ENCODE measurements at regions not wholly inside any gene's neighbourhood (a gene's known extent, or its start where the extent isn't known, plus 50 kb on each side); places are given as distances from the start of the nearest gene placed in this dataset.
"Not testable (repeated sequence)": the region's sequence is repeated elsewhere in the genome, so short reads cannot be mapped to it uniquely, and the experiment has no call there.

DNA sequence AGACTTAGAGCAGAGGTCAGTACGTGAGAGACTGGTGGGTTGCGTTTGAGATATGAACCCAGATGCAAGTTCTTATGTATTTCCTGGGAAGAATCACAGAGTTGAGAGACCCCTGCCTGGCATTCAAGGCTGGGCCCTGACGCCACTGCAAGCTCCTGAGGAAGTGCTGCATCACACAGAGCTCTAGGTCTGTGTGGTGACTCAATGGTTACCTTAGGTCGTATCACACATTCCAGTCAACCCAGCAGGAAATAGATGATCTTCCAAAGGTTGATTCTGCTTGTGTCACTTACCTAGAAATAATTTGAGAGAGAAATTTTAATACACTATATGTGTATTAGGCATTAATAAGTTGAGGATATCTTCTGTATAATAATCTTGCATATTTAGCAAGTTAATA lies 1431.9 kb downstream of the RPIA start:
- DNase-seq (ENCODE audit: low spot score); intact Hi-C loops (cut with DNase I): not testable (repeated sequence)

GRCh38 chr2:90139046-90139445 lies 1447.6 kb downstream of the RPIA start:
- DNase-seq (ENCODE audit: low spot score); intact Hi-C loops (cut with DNase I): not testable (repeated sequence)

GRCh38 chr2:90141558-90141957 lies 1450.1 kb downstream of the RPIA start:
- intact Hi-C loops (cut with DNase I); DNase-seq (ENCODE audit: low spot score): not testable (repeated sequence)

GRCh38 chr2:90151805-90152204 lies 1460.3 kb downstream of the RPIA start:
- DNase-seq (ENCODE audit: low spot score); intact Hi-C loops (cut with DNase I): not testable (repeated sequence)

GRCh38 chr2:90170978-90171377 lies 1479.5 kb downstream of the RPIA start:
- intact Hi-C loops (cut with DNase I); DNase-seq (ENCODE audit: low spot score): not testable (repeated sequence)

DNA sequence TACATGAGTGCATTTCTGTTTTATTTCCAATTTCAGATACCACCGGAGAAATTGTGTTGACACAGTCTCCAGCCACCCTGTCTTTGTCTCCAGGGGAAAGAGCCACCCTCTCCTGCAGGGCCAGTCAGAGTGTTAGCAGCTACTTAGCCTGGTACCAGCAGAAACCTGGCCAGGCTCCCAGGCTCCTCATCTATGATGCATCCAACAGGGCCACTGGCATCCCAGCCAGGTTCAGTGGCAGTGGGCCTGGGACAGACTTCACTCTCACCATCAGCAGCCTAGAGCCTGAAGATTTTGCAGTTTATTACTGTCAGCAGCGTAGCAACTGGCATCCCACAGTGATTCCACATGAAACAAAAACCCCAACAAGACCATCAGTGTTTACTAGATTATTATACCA lies 1481.6 kb downstream of the RPIA start:
- DNase-seq (ENCODE audit: low spot score): not testable (repeated sequence)

DNA sequence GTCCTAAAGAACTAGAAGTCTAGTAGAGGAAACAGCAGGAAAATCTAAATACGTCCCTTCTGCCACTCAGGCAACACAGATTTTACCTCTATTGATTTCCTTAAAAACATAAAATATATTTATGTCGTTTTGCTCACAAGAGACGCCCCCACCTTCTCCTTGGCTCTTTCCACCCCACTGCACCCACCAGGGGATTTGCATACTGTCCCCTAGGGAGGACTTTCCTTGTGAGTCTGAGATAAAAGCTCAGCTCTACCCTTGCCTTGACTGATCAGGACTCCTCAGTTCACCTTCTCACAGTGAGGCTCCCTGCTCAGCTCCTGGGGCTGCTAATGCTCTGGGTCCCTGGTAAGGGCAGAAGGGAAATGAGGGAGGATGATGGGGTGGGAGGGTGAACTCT lies 1488.1 kb downstream of the RPIA start:
- intact Hi-C loops (cut with DNase I); DNase-seq (ENCODE audit: low spot score): not testable (repeated sequence)

More for the DNA sequence above, 1481.6 kb downstream of the RPIA start:
- intact Hi-C loops (cut with DNase I): not testable (repeated sequence)

GRCh38 chr2:90207454-90208058 lies 1516.1 kb downstream of the RPIA start:
- no peak for DNase-seq (ENCODE audit: low spot score)
- intact Hi-C loops (cut with DNase I): no loop called here

DNA sequence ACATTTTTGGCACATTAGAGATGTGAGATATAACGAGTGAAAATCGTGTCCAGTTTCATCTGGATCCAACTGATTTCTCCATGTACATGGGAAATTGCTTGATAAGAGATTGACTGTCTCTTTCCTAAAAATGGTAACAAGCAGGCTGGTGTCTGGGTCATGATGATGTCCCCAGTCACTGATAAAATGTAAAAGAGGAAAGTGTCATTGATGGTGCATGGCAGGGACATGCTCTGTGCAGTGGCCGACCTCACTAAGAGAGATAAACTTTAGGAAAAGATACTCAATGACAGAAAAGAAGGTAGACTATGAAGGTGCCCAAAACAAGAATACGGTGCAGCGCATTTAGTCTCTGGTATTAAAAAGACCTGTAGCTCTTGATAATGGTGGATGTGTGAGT lies 1517.5 kb downstream of the RPIA start:
- DNase-seq (ENCODE audit: low spot score): no peak
- intact Hi-C loops (cut with DNase I): no loop called here

GRCh38 chr2:90209806-90210205 lies 1518.3 kb downstream of the RPIA start:
- no peak for DNase-seq (ENCODE audit: low spot score)
- intact Hi-C loops (cut with DNase I): no loop called here

DNA sequence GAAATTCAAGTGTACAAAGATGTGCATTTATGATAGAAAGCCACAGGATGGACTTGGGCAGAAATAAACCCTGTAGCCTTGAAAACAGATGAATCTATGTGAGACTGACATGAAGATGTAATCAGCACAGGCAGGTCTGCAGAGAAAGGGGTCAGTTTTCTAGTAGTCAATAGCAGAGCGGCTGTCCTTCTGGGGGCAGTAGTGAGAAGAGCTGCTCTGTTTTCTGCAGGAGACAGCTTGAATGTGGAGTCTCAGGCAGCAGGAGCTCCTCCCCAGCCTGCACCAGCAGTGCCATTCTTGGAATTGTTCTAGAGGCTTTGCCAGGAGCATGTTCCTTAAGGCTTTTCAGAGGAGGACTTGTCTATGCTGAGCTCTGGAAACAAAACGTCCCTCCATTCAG lies 1524.4 kb downstream of the RPIA start:
- DNase-seq (ENCODE audit: low spot score); intact Hi-C loops (cut with DNase I): not testable (repeated sequence)

DNA sequence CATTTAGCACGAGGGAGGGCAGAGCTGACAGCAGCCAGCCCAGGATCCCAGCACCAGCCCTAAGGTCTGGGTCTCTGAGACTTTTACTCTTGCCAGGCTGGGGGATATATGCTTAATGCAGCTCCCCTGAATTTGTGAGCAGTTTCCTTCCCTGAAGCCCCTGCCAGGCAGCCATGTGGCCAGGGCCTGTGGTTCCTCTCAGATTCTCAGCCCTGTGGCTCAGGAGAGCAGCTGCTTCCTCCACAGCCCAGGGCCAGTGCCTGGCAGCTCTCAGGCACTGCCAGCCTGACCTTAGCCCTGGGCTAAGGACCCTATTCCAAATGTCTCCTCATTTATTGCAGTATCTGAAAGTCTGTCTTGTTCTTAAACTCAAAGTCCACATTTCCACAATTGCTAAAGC lies 1525.3 kb downstream of the RPIA start:
- intact Hi-C loops (cut with DNase I): not testable (repeated sequence)

DNA sequence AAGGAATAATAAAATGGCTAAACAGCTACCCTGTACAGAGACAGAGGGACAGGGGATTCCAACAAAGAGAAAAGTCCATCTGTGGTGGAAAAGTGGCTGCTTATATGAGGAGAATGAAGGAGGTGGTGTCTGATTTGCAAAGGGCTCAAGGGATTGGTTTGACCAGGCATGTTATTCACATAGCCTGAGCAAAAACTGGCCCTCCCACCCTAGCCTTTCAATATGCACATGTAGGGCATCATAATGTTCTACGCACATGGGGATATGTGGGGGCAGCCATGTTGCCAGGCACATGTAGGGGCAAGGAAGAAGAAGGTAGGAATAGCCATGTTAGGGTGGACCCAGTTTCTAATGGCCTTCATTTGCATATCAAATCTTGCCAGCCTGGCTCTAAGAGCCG lies 1527.1 kb downstream of the RPIA start:
- DNase-seq (ENCODE audit: low spot score); intact Hi-C loops (cut with DNase I): not testable (repeated sequence)

More for the DNA sequence above, 1525.3 kb downstream of the RPIA start:
- not testable (repeated sequence) for DNase-seq (ENCODE audit: low spot score)

DNA sequence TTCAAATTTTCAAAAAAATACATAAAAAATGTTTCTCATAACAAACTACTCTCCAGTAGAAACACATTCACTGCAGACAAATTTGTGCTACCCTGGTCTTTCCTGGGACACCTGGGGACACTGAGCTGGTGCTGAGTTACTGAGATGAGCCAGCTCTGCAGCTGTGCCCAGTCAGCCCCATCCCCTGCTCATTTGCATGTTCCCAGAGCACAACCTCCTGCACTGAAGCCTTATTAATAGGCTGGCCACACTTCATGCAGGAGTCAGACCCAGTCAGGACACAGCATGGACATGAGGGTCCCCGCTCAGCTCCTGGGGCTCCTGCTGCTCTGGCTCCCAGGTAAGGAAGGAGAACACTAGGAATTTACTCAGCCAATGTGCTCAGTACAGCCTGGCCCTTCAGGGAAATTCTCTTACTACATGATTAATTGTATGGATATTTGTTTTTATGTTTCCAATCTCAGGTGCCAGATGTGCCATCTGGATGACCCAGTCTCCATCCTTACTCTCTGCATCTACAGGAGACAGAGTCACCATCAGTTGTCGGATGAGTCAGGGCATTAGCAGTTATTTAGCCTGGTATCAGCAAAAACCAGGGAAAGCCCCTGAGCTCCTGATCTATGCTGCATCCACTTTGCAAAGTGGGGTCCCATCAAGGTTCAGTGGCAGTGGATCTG lies 1529.3 kb downstream of the RPIA start:
- intact Hi-C loops (cut with DNase I); DNase-seq (ENCODE audit: low spot score): not testable (repeated sequence)

GRCh38 chr2:90221300-90221651 lies 1529.8 kb downstream of the RPIA start:
- no peak for DNase-seq (ENCODE audit: low spot score)
- intact Hi-C loops (cut with DNase I): no loop called here

- intact Hi-C loops (cut with DNase I); DNase-seq (ENCODE audit: low spot score): not testable (repeated sequence)
Observed at GRCh38 chr2:90224767-90225166, 1533.3 kb downstream of the RPIA start.

- not testable (repeated sequence) for DNase-seq (ENCODE audit: low spot score)
Observed at GRCh38 chr2:90226465-90227072, 1535.1 kb downstream of the RPIA start.

DNA sequence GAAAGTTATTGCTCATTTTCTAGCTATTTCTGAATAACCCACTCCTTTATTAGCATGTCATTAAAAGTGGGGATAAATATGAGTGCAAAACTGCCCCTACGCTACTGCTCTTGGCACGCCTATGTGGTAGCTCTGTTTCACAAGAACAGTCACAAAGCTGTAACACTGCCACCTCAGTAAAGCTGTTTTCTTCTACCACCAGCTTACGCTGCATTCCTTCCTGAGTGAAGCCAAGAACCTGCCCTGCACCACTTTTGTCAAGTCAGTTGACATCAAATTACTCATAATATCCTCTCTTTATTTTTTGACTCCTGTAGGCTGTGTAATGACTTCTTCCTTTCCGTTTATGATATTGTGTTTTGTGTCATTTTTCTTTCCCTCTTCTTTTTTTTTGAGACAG lies 1539.7 kb downstream of the RPIA start:
- DNase-seq (ENCODE audit: low spot score); intact Hi-C loops (cut with DNase I): not testable (repeated sequence)

More at GRCh38 chr2:90226465-90227072, 1535.1 kb downstream of the RPIA start:
- intact Hi-C loops (cut with DNase I): not testable (repeated sequence)

DNA sequence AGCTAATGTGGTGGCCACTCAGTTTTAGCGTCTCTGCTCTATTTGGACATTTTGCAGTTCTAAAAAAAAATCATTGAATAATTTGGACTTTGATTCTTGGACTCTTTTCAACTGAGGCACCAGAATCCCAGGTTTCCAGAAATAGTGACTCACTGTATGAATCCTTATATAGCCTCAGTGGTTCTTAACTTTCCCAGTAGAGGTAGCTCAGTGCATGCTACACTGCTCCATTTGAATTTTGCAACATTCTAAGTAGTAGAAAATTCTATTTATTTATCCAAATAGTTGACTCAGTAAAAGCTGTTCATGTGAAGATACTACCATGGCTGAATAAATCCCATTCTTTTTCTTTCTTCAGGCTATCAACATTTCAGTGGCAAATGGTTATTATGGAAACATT lies 1544.0 kb downstream of the RPIA start:
- intact Hi-C loops (cut with DNase I); DNase-seq (ENCODE audit: low spot score): not testable (repeated sequence)

DNA sequence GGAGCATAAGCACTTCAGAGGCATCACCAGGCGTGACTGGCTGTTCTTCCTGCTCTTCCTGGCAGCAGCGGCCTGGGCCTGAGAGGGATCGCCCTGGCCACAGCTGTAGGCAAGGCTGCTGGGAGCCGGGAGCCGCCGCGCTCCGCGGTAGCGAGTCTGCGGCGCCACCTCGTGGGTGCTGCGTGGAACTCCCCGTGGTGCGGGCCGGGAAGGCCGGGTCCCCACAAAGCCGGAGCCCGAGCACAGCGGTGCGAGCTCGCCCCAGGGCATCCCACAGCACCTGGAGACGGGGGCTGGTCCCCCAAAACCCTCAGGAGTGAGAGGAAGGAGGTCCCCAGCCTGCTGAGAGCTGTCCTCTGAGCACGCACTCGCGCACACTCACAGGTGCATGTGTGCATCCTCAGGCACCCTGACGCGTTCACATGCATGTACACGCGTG lies 1546.5 kb downstream of the RPIA start:
- peak; percentile 90 for DNase-seq (ENCODE audit: low spot score)
- intact Hi-C loops (cut with DNase I): not testable (repeated sequence)

All from posterior vena cava (tissue), 2 donors.